HCT116 (cell line): ENCODE measurements at regions not wholly inside any gene's neighbourhood (a gene's known extent, or its start where the extent isn't known, plus 50 kb on each side); places are given as distances from the start of the nearest gene placed in this dataset.

ENCODE experiments used
- ATAC-seq: fragments of 200-7000 bp; cut with Tn5 transposase; 2 replicates; pipeline ENCODE4 v1.9.1; 2020; ENCODE audit warnings: mild to moderate bottlenecking, moderate library complexity
- BruUV-seq: library from RNA; stranded (reverse); fragments of 400-500 nt; replicated peaks from 2 replicates; lab custom pipeline; 2021; lab: Mats Ljungman, UMichigan
- CTCF ChIA-PET: fragments of 300-600 bp; sonication (Branson Sonifier 250); formaldehyde crosslinking; loops from one replicate; lab custom pipeline; 2021; ENCODE audit warnings: antibody characterized with exemption; lab: Charles Lee
- POLR2A ChIA-PET: fragments of 300-600, 350-600 bp; sonication (Branson Sonifier 250); formaldehyde crosslinking; loops from one replicate; lab custom pipeline; 2021; ENCODE audit warnings: antibody characterized with exemption; lab: Charles Lee
- RAD21 ChIA-PET, 2 experiments: fragments of 300-600 bp; sonication (Branson Sonifier 250); formaldehyde crosslinking; loops; one replicate each; lab custom pipeline; 2023; ENCODE audit warnings: low total read pairs in 2 of 2; ENCODE audit not compliant: uncharacterized antibody in 2 of 2, unreplicated experiment in 2 of 2, low non-redundant PET in 1 of 2; lab: Charles Lee
- DNase-seq: peaks from one replicate; pipeline ENCODE4 v3.0.0-alpha.2; 2010; ENCODE audit warnings: low read depth, low spot score
- H2AFZ ChIP-seq: fragments of 200-600 bp; shearing (Covaris generic), sonication (generic); 2 replicates; pipeline ENCODE4 v1.6.1; 2017; ENCODE audit warnings: low read depth, mixed run types, mixed read lengths, antibody characterized with exemption, low read length; ENCODE audit not compliant: poor library complexity, severe bottlenecking
- H3K27ac ChIP-seq: 2 replicates; pipeline ENCODE4 v1.5.1; 2012; ENCODE audit warnings: low read depth, low read length
- H3K27me3 ChIP-seq: fragments of 200-600 bp; sonication (generic); 2 replicates; pipeline ENCODE4 v1.6.1; 2016; ENCODE audit warnings: mixed run types, low read length, mixed read lengths; ENCODE audit not compliant: insufficient read depth
- H3K36me3 ChIP-seq, 2 experiments: fragments of 200-500 bp in 1 of 2; fragments of 200-600 bp in 1 of 2; sonication (Bioruptor generic) in 1 of 2; sonication (generic) in 1 of 2; 2 replicates each; pipeline versions ENCODE4 v1.5.1 to v1.6.1; 2014 to 2016; ENCODE audit warnings: low read length in 2 of 2, inconsistent platforms in 1 of 2, mixed read lengths in 1 of 2, mixed run types in 1 of 2; ENCODE audit not compliant: insufficient read depth in 2 of 2, control insufficient read depth in 1 of 2
- H3K4me1 ChIP-seq, 2 experiments: fragments of 200-600 bp in 1 of 2; sonication (generic) in 1 of 2; 2 replicates each; pipeline versions ENCODE4 v1.5.1 to v1.6.1; 2012 to 2017; ENCODE audit warnings: low read length in 2 of 2, inconsistent platforms in 1 of 2, mild to moderate bottlenecking in 1 of 2, mixed read lengths in 1 of 2, mixed run types in 1 of 2, moderate library complexity in 1 of 2; ENCODE audit not compliant: insufficient read depth in 2 of 2, control insufficient read depth in 1 of 2
- H3K4me2 ChIP-seq: fragments of 200-600 bp; sonication (generic); 2 replicates; pipeline ENCODE4 v1.6.1; 2017; ENCODE audit warnings: mixed run types, low read length, mixed read lengths
- H3K4me3 ChIP-seq, 2 experiments: fragments of 200-600 bp in 1 of 2; sonication (generic) in 1 of 2; replicated peaks in 1 of 2; 2 replicates each; pipeline ENCODE4 v1.5.1; 2011 to 2016; ENCODE audit warnings: low read length in 2 of 2, control low read depth in 1 of 2, low read depth in 1 of 2, mild to moderate bottlenecking in 1 of 2, mixed read lengths in 1 of 2, mixed run types in 1 of 2
- H3K79me2 ChIP-seq: fragments of 200-600 bp; sonication (generic); 2 replicates; pipeline ENCODE4 v1.6.1; 2017; ENCODE audit warnings: mild to moderate bottlenecking, mixed run types, low read length, moderate library complexity, mixed read lengths; ENCODE audit not compliant: insufficient read depth
- H3K9ac ChIP-seq: fragments of 200-600 bp; sonication (generic); 2 replicates; pipeline ENCODE4 v1.6.1; 2016; ENCODE audit warnings: low read length, mixed read lengths
- H3K9me2 ChIP-seq: fragments of 200-600 bp; sonication (generic), shearing (Covaris generic); 2 replicates; pipeline ENCODE4 v1.6.1; 2017; ENCODE audit warnings: mixed run types, mild to moderate bottlenecking, moderate library complexity; ENCODE audit not compliant: insufficient read depth
- H3K9me3 ChIP-seq, 2 experiments: fragments of 200-500 bp in 1 of 2; fragments of 200-600 bp in 1 of 2; sonication (Bioruptor generic) in 1 of 2; sonication (generic) in 1 of 2; 2 replicates each; pipeline ENCODE4 v1.6.1; 2014 to 2017; ENCODE audit warnings: low read length in 2 of 2, mixed read lengths in 2 of 2, inconsistent platforms in 1 of 2, low read depth in 1 of 2, mild to moderate bottlenecking in 1 of 2, mixed run types in 1 of 2, moderate library complexity in 1 of 2; ENCODE audit not compliant: control insufficient read depth in 1 of 2, insufficient read depth in 1 of 2
- H4K20me1 ChIP-seq: fragments of 200-600 bp; sonication (generic), shearing (Covaris generic); 2 replicates; pipeline ENCODE4 v1.6.1; 2017; ENCODE audit warnings: mixed run types, mild to moderate bottlenecking, moderate library complexity; ENCODE audit not compliant: insufficient read depth
- CBX3 ChIP-seq: IDR thresholded peaks from 2 replicates; pipeline ENCODE4 v1.6.1; 2012; ENCODE audit warnings: low read depth
- EZH2phosphoT487 ChIP-seq: fragments of 200-600 bp; IDR thresholded peaks from 2 replicates; pipeline ENCODE4 v1.6.1; 2018; ENCODE audit warnings: antibody characterized with exemption, borderline replicate concordance
- REST ChIP-seq: IDR thresholded peaks from 2 replicates; pipeline ENCODE4 v1.6.1; 2012; ENCODE audit warnings: low read depth
- SIN3A ChIP-seq: IDR thresholded peaks from 2 replicates; pipeline ENCODE4 v1.6.1; 2012; ENCODE audit warnings: low read depth
- YY1 ChIP-seq: IDR thresholded peaks from 2 replicates; pipeline ENCODE4 v1.6.1; 2011; ENCODE audit warnings: low read length, low read depth, moderate library complexity, mild to moderate bottlenecking; ENCODE audit not compliant: insufficient replicate concordance; ENCODE audit errors: extremely low read depth
- ZFX ChIP-seq: fragments of 450-650 bp; IDR thresholded peaks from 2 replicates; pipeline ENCODE4 v1.6.1; 2017
- intact Hi-C: fragments of 100-400 bp; cut with micrococcal nuclease; formaldehyde crosslinking; loops from 2 replicates; pipeline ENCODE4 v1.10.0; 2022
- TF ChIP-seq, protein P1 (sequence below): IDR thresholded peaks from 2 replicates; pipeline ENCODE4 v1.6.1; 2012

DNA sequence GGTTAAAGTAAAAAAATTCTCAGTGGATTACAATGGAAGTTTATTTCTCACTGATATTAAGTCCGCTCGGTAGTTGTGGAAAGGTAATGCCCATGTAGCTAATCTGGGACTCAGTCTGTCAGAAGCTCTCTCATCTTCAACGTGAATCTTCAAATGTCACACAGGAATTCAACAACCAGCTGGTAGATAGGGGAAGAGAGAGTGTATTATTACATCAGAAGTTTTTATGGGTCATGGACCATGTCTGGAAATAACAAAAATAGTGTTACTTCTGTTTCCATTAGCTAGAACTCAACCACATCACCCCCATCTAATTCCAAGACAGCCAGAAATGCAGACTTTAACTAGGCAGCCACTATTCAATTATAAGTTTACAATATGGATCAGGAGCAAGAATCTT is 506.1 kb upstream of the HTR2C start:
- Histone ChIP-seq H3K27ac (no peak overlapping the region), H2AFZ (no peak overlapping the region), H3K4me2 (no peak overlapping the region), H3K4me1 (no peaks in the 10 kb centered on the region), H3K36me3 (no peaks in the 10 kb centered on the region), H3K9me2 (no peaks in the 10 kb centered on the region), H3K9ac (no peak overlapping the region), H3K79me2 (no peaks in the 10 kb centered on the region), H3K4me3 (no peak overlapping the region), H3K9me3 (no peaks in the 10 kb centered on the region), H3K27me3 (no peaks in the 10 kb centered on the region), H4K20me1 (no peaks in the 10 kb centered on the region)
- CTCF ChIA-PET, result no interaction called here
- BruUV-seq, result no TSS peak
- DNase-seq, result no peak
- no peak for ATAC-seq
- RAD21 ChIA-PET, result no interaction called here
- intact Hi-C loops, result loop anchor here (5.0 kb wide), 1 partner anchor 150 kb away; no protein-coding TSS in a partner anchor
- TF ChIP-seq CBX3, result no peak
- no peak for TF ChIP-seq SIN3A
- TF ChIP-seq YY1, result no peak
- no peak for TF ChIP-seq ZFX
- TF ChIP-seq, protein P1, sequence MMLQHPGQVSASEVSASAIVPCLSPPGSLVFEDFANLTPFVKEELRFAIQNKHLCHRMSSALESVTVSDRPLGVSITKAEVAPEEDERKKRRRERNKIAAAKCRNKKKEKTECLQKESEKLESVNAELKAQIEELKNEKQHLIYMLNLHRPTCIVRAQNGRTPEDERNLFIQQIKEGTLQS, result no peak
- no peak for TF ChIP-seq EZH2phosphoT487
- no peak for TF ChIP-seq REST
- POLR2A ChIA-PET, result no interaction called here
